ENCODE measurements at regions not wholly inside any gene's neighbourhood (a gene's known extent, or its start where the extent isn't known, plus 50 kb on each side); places are given as distances from the start of the nearest gene placed in this dataset.

DNA sequence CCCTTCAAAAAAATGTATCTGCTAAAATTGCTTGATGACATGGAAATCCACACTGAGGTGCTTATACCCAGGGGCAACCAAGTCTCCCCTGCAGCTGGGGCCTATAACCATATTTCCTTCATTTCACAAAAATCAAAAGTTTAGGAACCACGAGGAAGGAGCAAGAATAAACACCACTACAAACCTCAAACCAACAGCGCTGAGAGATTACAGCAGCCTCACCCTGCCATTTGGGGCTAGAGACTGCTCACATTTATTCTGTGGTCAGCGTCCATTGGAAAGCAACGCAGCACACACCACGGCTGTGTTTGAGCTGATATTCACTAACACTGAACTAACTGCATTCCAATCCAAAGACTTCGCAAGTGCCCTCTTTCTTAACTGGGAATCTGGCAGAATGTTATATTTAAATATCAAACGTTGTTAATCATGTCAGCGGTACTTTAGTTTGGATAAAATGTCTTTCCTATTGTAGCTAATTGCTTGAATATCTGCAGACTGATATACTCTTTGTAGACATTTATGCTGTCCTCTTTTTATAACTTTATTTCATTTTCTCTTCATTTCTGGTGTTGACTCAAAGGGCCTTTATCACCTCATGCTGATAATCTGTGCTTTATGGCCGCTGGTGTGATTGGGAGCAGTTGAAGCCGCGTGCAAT, 94.6 kb downstream of the FOXA2 start:
- DNase-seq (ENCODE audit: low read depth) = no peak
- TF ChIP-seq MYC (IDR thresholded peaks at IDR 0.05; ENCODE audit: low read depth, low read length) = no peak
- TF ChIP-seq, protein P1, sequence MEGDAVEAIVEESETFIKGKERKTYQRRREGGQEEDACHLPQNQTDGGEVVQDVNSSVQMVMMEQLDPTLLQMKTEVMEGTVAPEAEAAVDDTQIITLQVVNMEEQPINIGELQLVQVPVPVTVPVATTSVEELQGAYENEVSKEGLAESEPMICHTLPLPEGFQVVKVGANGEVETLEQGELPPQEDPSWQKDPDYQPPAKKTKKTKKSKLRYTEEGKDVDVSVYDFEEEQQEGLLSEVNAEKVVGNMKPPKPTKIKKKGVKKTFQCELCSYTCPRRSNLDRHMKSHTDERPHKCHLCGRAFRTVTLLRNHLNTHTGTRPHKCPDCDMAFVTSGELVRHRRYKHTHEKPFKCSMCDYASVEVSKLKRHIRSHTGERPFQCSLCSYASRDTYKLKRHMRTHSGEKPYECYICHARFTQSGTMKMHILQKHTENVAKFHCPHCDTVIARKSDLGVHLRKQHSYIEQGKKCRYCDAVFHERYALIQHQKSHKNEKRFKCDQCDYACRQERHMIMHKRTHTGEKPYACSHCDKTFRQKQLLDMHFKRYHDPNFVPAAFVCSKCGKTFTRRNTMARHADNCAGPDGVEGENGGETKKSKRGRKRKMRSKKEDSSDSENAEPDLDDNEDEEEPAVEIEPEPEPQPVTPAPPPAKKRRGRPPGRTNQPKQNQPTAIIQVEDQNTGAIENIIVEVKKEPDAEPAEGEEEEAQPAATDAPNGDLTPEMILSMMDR (IDR thresholded peaks at IDR 0.05; ENCODE audit: low read depth, low read length) = no peak
- TF ChIP-seq, protein P2, sequence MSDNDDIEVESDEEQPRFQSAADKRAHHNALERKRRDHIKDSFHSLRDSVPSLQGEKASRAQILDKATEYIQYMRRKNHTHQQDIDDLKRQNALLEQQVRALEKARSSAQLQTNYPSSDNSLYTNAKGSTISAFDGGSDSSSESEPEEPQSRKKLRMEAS (IDR thresholded peaks at IDR 0.05; ENCODE audit: low read depth, low read length) = no peak
- no peak for TF ChIP-seq POLR2A (IDR thresholded peaks at IDR 0.05; ENCODE audit: extremely low read depth, insufficient read length)
- no peak overlapping the region for H3K4me3 ChIP-seq (ENCODE audit: low read depth, low read length)

DNA sequence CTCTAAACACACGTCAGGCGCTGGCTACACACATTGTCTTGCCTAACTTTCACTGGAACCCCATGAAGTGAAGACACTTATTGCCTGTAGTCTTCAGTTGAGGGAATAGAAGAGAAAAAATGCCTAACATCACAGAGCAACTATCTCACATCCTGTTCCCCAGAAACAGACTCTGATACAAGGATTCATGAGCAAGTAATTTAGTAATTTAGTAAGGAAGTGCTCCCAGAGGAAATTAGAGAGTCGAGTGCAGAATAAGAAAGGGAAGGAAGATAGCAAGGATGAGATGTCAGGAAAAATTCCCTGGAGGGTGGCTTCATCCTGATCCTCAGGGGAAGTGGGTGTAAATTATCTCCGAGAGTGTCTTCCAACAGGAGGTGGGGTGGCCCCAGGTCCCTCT, 104.0 kb downstream of the FOXA2 start:
- TF ChIP-seq MYC (IDR thresholded peaks at IDR 0.05; ENCODE audit: low read depth, low read length) = no peak
- TF ChIP-seq, protein P2 (IDR thresholded peaks at IDR 0.05; ENCODE audit: low read depth, low read length) = no peak
- no peak for TF ChIP-seq POLR2A (IDR thresholded peaks at IDR 0.05; ENCODE audit: extremely low read depth, insufficient read length)
- TF ChIP-seq, protein P1 (IDR thresholded peaks at IDR 0.05; ENCODE audit: low read depth, low read length) = no peak
- no peak for DNase-seq (ENCODE audit: low read depth)

GRCh38 chr20:22475662-22476061, 108.7 kb downstream of the FOXA2 start:
- no peak for DNase-seq (ENCODE audit: low read depth)
- no peak for TF ChIP-seq MYC (IDR thresholded peaks at IDR 0.05; ENCODE audit: low read depth, low read length)
- TF ChIP-seq, protein P1 (IDR thresholded peaks at IDR 0.05; ENCODE audit: low read depth, low read length) = no peak
- TF ChIP-seq, protein P2 (IDR thresholded peaks at IDR 0.05; ENCODE audit: low read depth, low read length) = no peak
- TF ChIP-seq POLR2A (IDR thresholded peaks at IDR 0.05; ENCODE audit: extremely low read depth, insufficient read length) = no peak
- no peak overlapping the region for H3K4me3 ChIP-seq (ENCODE audit: low read depth, low read length)

More for the DNA sequence above, 104.0 kb downstream of the FOXA2 start:
- H3K4me3 ChIP-seq (ENCODE audit: low read depth, low read length) = no peak overlapping the region

- DNase-seq (ENCODE audit: low read depth) = no peak
- TF ChIP-seq, protein P2 (IDR thresholded peaks at IDR 0.05; ENCODE audit: low read depth, low read length) = no peak
- H3K4me3 ChIP-seq (ENCODE audit: low read depth, low read length) = no peak overlapping the region
Measured at GRCh38 chr20:22474224-22474623, 110.1 kb downstream of the FOXA2 start.

DNA sequence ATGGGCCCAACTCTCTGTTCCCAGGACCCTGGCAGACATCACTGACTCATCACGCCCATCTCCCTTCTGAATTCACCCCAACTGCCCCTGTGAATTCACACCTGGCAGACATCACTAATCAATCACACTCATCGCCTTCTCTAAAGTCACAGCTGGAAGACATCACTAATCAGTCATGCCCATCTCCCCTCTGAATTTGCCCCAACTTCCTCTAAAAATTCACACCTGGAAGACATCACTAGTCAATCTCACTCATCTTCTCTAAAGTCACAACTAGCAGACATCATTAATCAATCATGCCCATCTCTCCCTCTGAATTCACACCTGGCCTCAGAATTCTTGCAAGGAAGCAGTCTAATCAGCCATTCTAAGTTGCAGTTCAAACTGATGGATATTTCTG, 111.1 kb downstream of the FOXA2 start:
- DNase-seq (ENCODE audit: low read depth) = no peak
- H3K4me3 ChIP-seq (ENCODE audit: low read depth, low read length) = no peak overlapping the region
- TF ChIP-seq, protein P1 (IDR thresholded peaks at IDR 0.05; ENCODE audit: low read depth, low read length) = no peak
- no peak for TF ChIP-seq POLR2A (IDR thresholded peaks at IDR 0.05; ENCODE audit: extremely low read depth, insufficient read length)
- TF ChIP-seq, protein P2 (IDR thresholded peaks at IDR 0.05; ENCODE audit: low read depth, low read length) = no peak
- TF ChIP-seq MYC (IDR thresholded peaks at IDR 0.05; ENCODE audit: low read depth, low read length) = no peak

GRCh38 chr20:22472447-22473100, 111.8 kb downstream of the FOXA2 start:
- TF ChIP-seq, protein P2 (IDR thresholded peaks at IDR 0.05; ENCODE audit: low read depth, low read length) = no peak
- TF ChIP-seq POLR2A (IDR thresholded peaks at IDR 0.05; ENCODE audit: extremely low read depth, insufficient read length) = no peak
- TF ChIP-seq MYC (IDR thresholded peaks at IDR 0.05; ENCODE audit: low read depth, low read length) = no peak
- TF ChIP-seq, protein P1 (IDR thresholded peaks at IDR 0.05; ENCODE audit: low read depth, low read length) = no peak
- no peak for DNase-seq (ENCODE audit: low read depth)
- no peak overlapping the region for H3K4me3 ChIP-seq (ENCODE audit: low read depth, low read length)

Data from NB4 (cell line).